HCT116 (cell line): ENCODE measurements at regions not wholly inside any gene's neighbourhood (a gene's known extent, or its start where the extent isn't known, plus 50 kb on each side); places are given as distances from the start of the nearest gene placed in this dataset.
A peak's percentile ranks its signal among the peaks of the same experiment; 100 is the strongest.

Experiments used
- ATAC-seq: fragments of 200-7000 bp; cut with Tn5 transposase; 2 replicates; pipeline ENCODE4 v1.9.1; 2020; ENCODE audit warnings: mild to moderate bottlenecking, moderate library complexity
- BruUV-seq: library from RNA; stranded (reverse); fragments of 400-500 nt; replicated peaks from 2 replicates; lab custom pipeline; 2021; lab: Mats Ljungman, UMichigan
- CTCF ChIA-PET: fragments of 300-600 bp; sonication (Branson Sonifier 250); formaldehyde crosslinking; loops from one replicate; lab custom pipeline; 2021; ENCODE audit warnings: antibody characterized with exemption; lab: Charles Lee
- POLR2A ChIA-PET: fragments of 300-600, 350-600 bp; sonication (Branson Sonifier 250); formaldehyde crosslinking; loops from one replicate; lab custom pipeline; 2021; ENCODE audit warnings: antibody characterized with exemption; lab: Charles Lee
- RAD21 ChIA-PET, 2 experiments: fragments of 300-600 bp; sonication (Branson Sonifier 250); formaldehyde crosslinking; loops; one replicate each; lab custom pipeline; 2023; ENCODE audit warnings: low total read pairs in 2 of 2; ENCODE audit not compliant: uncharacterized antibody in 2 of 2, unreplicated experiment in 2 of 2, low non-redundant PET in 1 of 2; lab: Charles Lee
- DNase-seq: peaks from one replicate; pipeline ENCODE4 v3.0.0-alpha.2; 2010; ENCODE audit warnings: low read depth, low spot score
- H2AFZ ChIP-seq: fragments of 200-600 bp; shearing (Covaris generic), sonication (generic); 2 replicates; pipeline ENCODE4 v1.6.1; 2017; ENCODE audit warnings: low read depth, mixed run types, mixed read lengths, antibody characterized with exemption, low read length; ENCODE audit not compliant: poor library complexity, severe bottlenecking
- H3K27ac ChIP-seq: 2 replicates; pipeline ENCODE4 v1.5.1; 2012; ENCODE audit warnings: low read depth, low read length
- H3K27me3 ChIP-seq: fragments of 200-600 bp; sonication (generic); 2 replicates; pipeline ENCODE4 v1.6.1; 2016; ENCODE audit warnings: mixed run types, low read length, mixed read lengths; ENCODE audit not compliant: insufficient read depth
- H3K36me3 ChIP-seq, 2 experiments: fragments of 200-500 bp in 1 of 2; fragments of 200-600 bp in 1 of 2; sonication (Bioruptor generic) in 1 of 2; sonication (generic) in 1 of 2; 2 replicates each; pipeline versions ENCODE4 v1.5.1 to v1.6.1; 2014 to 2016; ENCODE audit warnings: low read length in 2 of 2, inconsistent platforms in 1 of 2, mixed read lengths in 1 of 2, mixed run types in 1 of 2; ENCODE audit not compliant: insufficient read depth in 2 of 2, control insufficient read depth in 1 of 2
- H3K4me1 ChIP-seq, 2 experiments: fragments of 200-600 bp in 1 of 2; sonication (generic) in 1 of 2; 2 replicates each; pipeline versions ENCODE4 v1.5.1 to v1.6.1; 2012 to 2017; ENCODE audit warnings: low read length in 2 of 2, inconsistent platforms in 1 of 2, mild to moderate bottlenecking in 1 of 2, mixed read lengths in 1 of 2, mixed run types in 1 of 2, moderate library complexity in 1 of 2; ENCODE audit not compliant: insufficient read depth in 2 of 2, control insufficient read depth in 1 of 2
- H3K4me2 ChIP-seq: fragments of 200-600 bp; sonication (generic); 2 replicates; pipeline ENCODE4 v1.6.1; 2017; ENCODE audit warnings: mixed run types, low read length, mixed read lengths
- H3K4me3 ChIP-seq, 2 experiments: fragments of 200-600 bp in 1 of 2; sonication (generic) in 1 of 2; replicated peaks in 1 of 2; 2 replicates each; pipeline ENCODE4 v1.5.1; 2011 to 2016; ENCODE audit warnings: low read length in 2 of 2, control low read depth in 1 of 2, low read depth in 1 of 2, mild to moderate bottlenecking in 1 of 2, mixed read lengths in 1 of 2, mixed run types in 1 of 2
- H3K79me2 ChIP-seq: fragments of 200-600 bp; sonication (generic); 2 replicates; pipeline ENCODE4 v1.6.1; 2017; ENCODE audit warnings: mild to moderate bottlenecking, mixed run types, low read length, moderate library complexity, mixed read lengths; ENCODE audit not compliant: insufficient read depth
- H3K9ac ChIP-seq: fragments of 200-600 bp; sonication (generic); 2 replicates; pipeline ENCODE4 v1.6.1; 2016; ENCODE audit warnings: low read length, mixed read lengths
- H3K9me2 ChIP-seq: fragments of 200-600 bp; sonication (generic), shearing (Covaris generic); 2 replicates; pipeline ENCODE4 v1.6.1; 2017; ENCODE audit warnings: mixed run types, mild to moderate bottlenecking, moderate library complexity; ENCODE audit not compliant: insufficient read depth
- H3K9me3 ChIP-seq, 2 experiments: fragments of 200-500 bp in 1 of 2; fragments of 200-600 bp in 1 of 2; sonication (Bioruptor generic) in 1 of 2; sonication (generic) in 1 of 2; 2 replicates each; pipeline ENCODE4 v1.6.1; 2014 to 2017; ENCODE audit warnings: low read length in 2 of 2, mixed read lengths in 2 of 2, inconsistent platforms in 1 of 2, low read depth in 1 of 2, mild to moderate bottlenecking in 1 of 2, mixed run types in 1 of 2, moderate library complexity in 1 of 2; ENCODE audit not compliant: control insufficient read depth in 1 of 2, insufficient read depth in 1 of 2
- H4K20me1 ChIP-seq: fragments of 200-600 bp; sonication (generic), shearing (Covaris generic); 2 replicates; pipeline ENCODE4 v1.6.1; 2017; ENCODE audit warnings: mixed run types, mild to moderate bottlenecking, moderate library complexity; ENCODE audit not compliant: insufficient read depth
- CEBPB ChIP-seq: IDR thresholded peaks from 2 replicates; pipeline ENCODE4 v1.6.1; 2012; ENCODE audit warnings: low read depth
- ELF1 ChIP-seq: IDR thresholded peaks from 2 replicates; pipeline ENCODE4 v1.6.1; 2012; ENCODE audit warnings: low read depth, borderline replicate concordance
- EZH2 ChIP-seq: fragments of 200-600 bp; sonication (generic); IDR thresholded peaks from 2 replicates; pipeline ENCODE4 v1.6.1; 2017; ENCODE audit warnings: antibody characterized with exemption, mixed run types
- EZH2phosphoT487 ChIP-seq: fragments of 200-600 bp; IDR thresholded peaks from 2 replicates; pipeline ENCODE4 v1.6.1; 2018; ENCODE audit warnings: antibody characterized with exemption, borderline replicate concordance
- FOSL1 ChIP-seq: IDR thresholded peaks from 2 replicates; pipeline ENCODE4 v1.6.1; 2012; ENCODE audit warnings: low read depth
- JUND ChIP-seq: IDR thresholded peaks from 2 replicates; pipeline ENCODE4 v1.6.1; 2012
- REST ChIP-seq: IDR thresholded peaks from 2 replicates; pipeline ENCODE4 v1.6.1; 2012; ENCODE audit warnings: low read depth
- SIN3A ChIP-seq: IDR thresholded peaks from 2 replicates; pipeline ENCODE4 v1.6.1; 2012; ENCODE audit warnings: low read depth
- SP1 ChIP-seq: IDR thresholded peaks from 2 replicates; pipeline ENCODE4 v1.6.1; 2012; ENCODE audit warnings: low read depth
- SRF ChIP-seq: IDR thresholded peaks from 2 replicates; pipeline ENCODE4 v1.6.1; 2012; ENCODE audit warnings: low read depth
- TCF7L2 ChIP-seq: IDR thresholded peaks from 2 replicates; pipeline ENCODE4 v1.7.0; 2011; ENCODE audit warnings: borderline replicate concordance, inconsistent platforms; ENCODE audit not compliant: insufficient read depth, insufficient read length; ENCODE audit errors: extremely low read depth
- ZNF274 ChIP-seq: fragments of 200-500 bp; sonication (Bioruptor generic); IDR thresholded peaks from 2 replicates; pipeline ENCODE4 v1.6.1; 2014; ENCODE audit warnings: mild to moderate bottlenecking, low read depth, low read length, inconsistent platforms
- intact Hi-C: fragments of 100-400 bp; cut with micrococcal nuclease; formaldehyde crosslinking; loops from 2 replicates; pipeline ENCODE4 v1.10.0; 2022
- TF ChIP-seq, protein P1 (sequence below): IDR thresholded peaks from 2 replicates; pipeline ENCODE4 v1.6.1; 2012
- TF ChIP-seq, protein P2 (sequence below), 3 experiments: fragments of 200-600 bp in 1 of 3; sonication (generic) in 1 of 3; IDR thresholded peaks in 2 of 3; conservative IDR thresholded peaks in 1 of 3; 2 replicates each; pipeline ENCODE4 v1.5.1; 2012 to 2017; ENCODE audit warnings: low read depth in 2 of 3, low read length in 2 of 3, antibody characterized with exemption in 1 of 3, borderline replicate concordance in 1 of 3, control low read depth in 1 of 3, mild to moderate bottlenecking in 1 of 3, mixed read lengths in 1 of 3, mixed run types in 1 of 3, moderate library complexity in 1 of 3; ENCODE audit not compliant: insufficient read depth in 1 of 3
- TF ChIP-seq, protein P3 (sequence below): IDR thresholded peaks from 2 replicates; pipeline ENCODE4 v1.6.1; 2012
- TF ChIP-seq, protein P4 (sequence below): IDR thresholded peaks from 2 replicates; pipeline ENCODE4 v1.6.1; 2011; ENCODE audit warnings: mild to moderate bottlenecking, low read length, moderate library complexity; ENCODE audit not compliant: insufficient replicate concordance; ENCODE audit errors: extremely low read depth

DNA sequence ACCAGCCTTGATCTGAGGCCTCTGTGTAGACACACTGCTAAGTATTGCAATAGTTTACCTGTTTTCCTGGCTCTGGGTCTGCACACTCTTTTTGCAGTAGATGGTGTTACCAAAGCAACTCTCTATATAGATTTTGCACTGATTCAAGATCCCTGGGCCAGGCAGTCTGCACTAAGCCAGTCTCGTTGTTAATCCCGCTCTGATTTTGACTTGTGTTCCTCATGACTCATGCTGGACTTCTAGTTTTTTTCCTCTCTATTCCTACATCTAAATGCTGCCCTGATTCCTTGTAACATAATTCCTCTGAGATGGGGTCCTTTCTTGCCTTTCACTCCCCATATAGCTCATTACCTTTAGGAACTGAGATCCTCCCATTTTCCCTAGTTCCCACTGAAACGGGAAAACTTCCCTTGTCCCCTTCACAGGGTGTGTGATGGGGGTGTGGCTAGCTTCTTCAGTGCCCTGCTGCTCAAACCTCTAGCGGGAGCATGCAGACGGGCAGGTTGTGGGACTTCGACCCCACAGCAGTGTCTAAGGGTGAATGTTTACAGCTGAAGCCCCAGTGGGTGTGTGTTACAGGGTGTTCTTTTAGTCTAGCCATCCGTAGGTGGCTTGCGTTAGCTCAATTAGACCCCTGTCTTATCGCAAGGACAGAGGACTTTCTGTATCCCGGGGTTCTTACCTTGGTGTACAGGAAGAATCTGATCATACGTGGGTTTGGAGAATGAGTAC, 106.5 kb upstream of the RAB3GAP2 start:
- H3K9me2 ChIP-seq: no peaks in the 10 kb centered on the region
- no peak for TF ChIP-seq CEBPB
- no peak for TF ChIP-seq SIN3A
- TF ChIP-seq FOSL1: no peak
- TF ChIP-seq, protein P1, sequence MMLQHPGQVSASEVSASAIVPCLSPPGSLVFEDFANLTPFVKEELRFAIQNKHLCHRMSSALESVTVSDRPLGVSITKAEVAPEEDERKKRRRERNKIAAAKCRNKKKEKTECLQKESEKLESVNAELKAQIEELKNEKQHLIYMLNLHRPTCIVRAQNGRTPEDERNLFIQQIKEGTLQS: no peak
- TF ChIP-seq, protein P2, sequence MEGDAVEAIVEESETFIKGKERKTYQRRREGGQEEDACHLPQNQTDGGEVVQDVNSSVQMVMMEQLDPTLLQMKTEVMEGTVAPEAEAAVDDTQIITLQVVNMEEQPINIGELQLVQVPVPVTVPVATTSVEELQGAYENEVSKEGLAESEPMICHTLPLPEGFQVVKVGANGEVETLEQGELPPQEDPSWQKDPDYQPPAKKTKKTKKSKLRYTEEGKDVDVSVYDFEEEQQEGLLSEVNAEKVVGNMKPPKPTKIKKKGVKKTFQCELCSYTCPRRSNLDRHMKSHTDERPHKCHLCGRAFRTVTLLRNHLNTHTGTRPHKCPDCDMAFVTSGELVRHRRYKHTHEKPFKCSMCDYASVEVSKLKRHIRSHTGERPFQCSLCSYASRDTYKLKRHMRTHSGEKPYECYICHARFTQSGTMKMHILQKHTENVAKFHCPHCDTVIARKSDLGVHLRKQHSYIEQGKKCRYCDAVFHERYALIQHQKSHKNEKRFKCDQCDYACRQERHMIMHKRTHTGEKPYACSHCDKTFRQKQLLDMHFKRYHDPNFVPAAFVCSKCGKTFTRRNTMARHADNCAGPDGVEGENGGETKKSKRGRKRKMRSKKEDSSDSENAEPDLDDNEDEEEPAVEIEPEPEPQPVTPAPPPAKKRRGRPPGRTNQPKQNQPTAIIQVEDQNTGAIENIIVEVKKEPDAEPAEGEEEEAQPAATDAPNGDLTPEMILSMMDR (IDR thresholded peaks at IDR 0.05 in 2 of 3, conservative IDR thresholded peaks at IDR 0.05 in 1 of 3; ENCODE audit: borderline replicate concordance in 1 of 3, insufficient read depth in 1 of 3, low read depth in 2 of 3, low read length in 2 of 3): no peak
- TF ChIP-seq JUND: no peak
- TF ChIP-seq EZH2phosphoT487: no peak
- TF ChIP-seq SP1: no peak
- TF ChIP-seq, protein P3, sequence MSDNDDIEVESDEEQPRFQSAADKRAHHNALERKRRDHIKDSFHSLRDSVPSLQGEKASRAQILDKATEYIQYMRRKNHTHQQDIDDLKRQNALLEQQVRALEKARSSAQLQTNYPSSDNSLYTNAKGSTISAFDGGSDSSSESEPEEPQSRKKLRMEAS: no peak
- no peak for TF ChIP-seq REST
- TF ChIP-seq, protein P4, sequence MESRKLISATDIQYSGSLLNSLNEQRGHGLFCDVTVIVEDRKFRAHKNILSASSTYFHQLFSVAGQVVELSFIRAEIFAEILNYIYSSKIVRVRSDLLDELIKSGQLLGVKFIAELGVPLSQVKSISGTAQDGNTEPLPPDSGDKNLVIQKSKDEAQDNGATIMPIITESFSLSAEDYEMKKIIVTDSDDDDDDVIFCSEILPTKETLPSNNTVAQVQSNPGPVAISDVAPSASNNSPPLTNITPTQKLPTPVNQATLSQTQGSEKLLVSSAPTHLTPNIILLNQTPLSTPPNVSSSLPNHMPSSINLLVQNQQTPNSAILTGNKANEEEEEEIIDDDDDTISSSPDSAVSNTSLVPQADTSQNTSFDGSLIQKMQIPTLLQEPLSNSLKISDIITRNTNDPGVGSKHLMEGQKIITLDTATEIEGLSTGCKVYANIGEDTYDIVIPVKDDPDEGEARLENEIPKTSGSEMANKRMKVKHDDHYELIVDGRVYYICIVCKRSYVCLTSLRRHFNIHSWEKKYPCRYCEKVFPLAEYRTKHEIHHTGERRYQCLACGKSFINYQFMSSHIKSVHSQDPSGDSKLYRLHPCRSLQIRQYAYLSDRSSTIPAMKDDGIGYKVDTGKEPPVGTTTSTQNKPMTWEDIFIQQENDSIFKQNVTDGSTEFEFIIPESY: no peak
- TF ChIP-seq EZH2: no peak
- TF ChIP-seq SRF: no peak
- TF ChIP-seq TCF7L2: no peak
- no peak for TF ChIP-seq ZNF274
- TF ChIP-seq ELF1: no peak
- H2AFZ ChIP-seq: peak overlapping the region; percentile 18
- intact Hi-C loops: loop anchor here (10.0 kb wide), 1 partner anchor 146 kb away; the partner anchor contains the start of gene MARK1
- peaks cover 0 to 8% of the 10 kb centered on the region in 2 experiments; a peak in 2 of 4 replicates for H3K4me1 ChIP-seq
- no peak overlapping the region for H3K4me3 ChIP-seq
- POLR2A ChIA-PET: no interaction called here
- no peaks in the 10 kb centered on the region for H3K9me3 ChIP-seq
- no peaks in the 10 kb centered on the region for H3K27me3 ChIP-seq
- H3K79me2 ChIP-seq: no peaks in the 10 kb centered on the region
- H3K9ac ChIP-seq: no peak overlapping the region
- CTCF ChIA-PET: no interaction called here
- BruUV-seq: no TSS peak
- no peaks in the 10 kb centered on the region for H4K20me1 ChIP-seq
- DNase-seq (no peak), ATAC-seq (peak; percentile 74)
- RAD21 ChIA-PET: no interaction called here
- no peaks in the 10 kb centered on the region for H3K36me3 ChIP-seq
- H3K4me2 ChIP-seq: peak overlapping the region; percentile 26
- H3K27ac ChIP-seq: no peak overlapping the region
